Bronchial epithelial cell (primary cell): ENCODE measurements at regions not wholly inside any gene's neighbourhood (a gene's known extent, or its start where the extent isn't known, plus 50 kb on each side); places are given as distances from the start of the nearest gene placed in this dataset.

ENCODE experiments used
- DNase-seq: peaks from one replicate; pipeline ENCODE4 v3.0.0-alpha.2; 2010; ENCODE audit warnings: low read depth
- FAIRE-seq: peaks from 2 replicates; lab custom pipeline; 2011; peaks lifted over from hg19 to GRCh38; lab: Jason Lieb, UNC
- H3K27me3 ChIP-seq: 2 replicates; pipeline ENCODE4 v1.5.1; 2011; ENCODE audit warnings: low read length; ENCODE audit not compliant: control insufficient read depth, insufficient read depth
- H3K36me3 ChIP-seq: 2 replicates; pipeline ENCODE4 v1.5.1; 2011; ENCODE audit warnings: low read length; ENCODE audit not compliant: control insufficient read depth, insufficient read depth
- H3K4me3 ChIP-seq: 2 replicates; pipeline ENCODE4 v1.5.1; 2011; ENCODE audit warnings: mild to moderate bottlenecking, low read depth, low read length, control low read depth
- TF ChIP-seq, protein P1 (sequence below): IDR thresholded peaks from 2 replicates; pipeline ENCODE4 v1.5.1; 2011; ENCODE audit warnings: mild to moderate bottlenecking, moderate library complexity, low read length, control low read depth, inconsistent platforms; ENCODE audit not compliant: insufficient read depth, severe bottlenecking

DNA sequence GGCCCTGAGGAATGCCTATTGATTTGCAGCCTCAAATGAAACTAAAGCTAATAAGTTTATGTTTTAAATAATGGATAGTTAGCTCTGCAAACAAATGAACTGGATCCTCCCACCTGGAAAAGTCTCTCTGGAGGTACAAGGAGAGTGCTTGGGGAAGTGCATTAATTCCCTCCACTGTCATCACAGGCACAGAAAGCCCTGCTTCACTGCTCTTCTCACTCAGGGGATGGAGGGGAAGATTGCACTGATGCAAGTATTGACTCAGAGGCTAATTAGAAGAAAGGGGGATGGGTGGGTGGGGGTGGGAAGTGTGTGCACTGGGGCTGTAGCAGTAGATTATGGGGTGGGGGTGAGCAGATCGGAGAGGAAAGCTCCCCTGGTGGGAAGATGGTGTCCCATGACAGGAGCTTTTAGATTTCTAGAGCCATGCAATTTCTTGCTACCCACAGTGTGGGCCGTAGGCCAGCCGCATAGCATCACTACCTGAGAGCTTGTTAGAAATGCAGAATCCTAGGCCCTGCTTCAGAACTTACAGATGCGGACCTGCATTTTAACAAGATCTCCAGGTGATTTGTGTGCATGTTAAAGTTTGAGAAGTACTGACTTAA lies 163.9 kb downstream of the HIPK3 start:
- FAIRE-seq (no peak), DNase-seq (no peak)
- TF ChIP-seq, protein P1, sequence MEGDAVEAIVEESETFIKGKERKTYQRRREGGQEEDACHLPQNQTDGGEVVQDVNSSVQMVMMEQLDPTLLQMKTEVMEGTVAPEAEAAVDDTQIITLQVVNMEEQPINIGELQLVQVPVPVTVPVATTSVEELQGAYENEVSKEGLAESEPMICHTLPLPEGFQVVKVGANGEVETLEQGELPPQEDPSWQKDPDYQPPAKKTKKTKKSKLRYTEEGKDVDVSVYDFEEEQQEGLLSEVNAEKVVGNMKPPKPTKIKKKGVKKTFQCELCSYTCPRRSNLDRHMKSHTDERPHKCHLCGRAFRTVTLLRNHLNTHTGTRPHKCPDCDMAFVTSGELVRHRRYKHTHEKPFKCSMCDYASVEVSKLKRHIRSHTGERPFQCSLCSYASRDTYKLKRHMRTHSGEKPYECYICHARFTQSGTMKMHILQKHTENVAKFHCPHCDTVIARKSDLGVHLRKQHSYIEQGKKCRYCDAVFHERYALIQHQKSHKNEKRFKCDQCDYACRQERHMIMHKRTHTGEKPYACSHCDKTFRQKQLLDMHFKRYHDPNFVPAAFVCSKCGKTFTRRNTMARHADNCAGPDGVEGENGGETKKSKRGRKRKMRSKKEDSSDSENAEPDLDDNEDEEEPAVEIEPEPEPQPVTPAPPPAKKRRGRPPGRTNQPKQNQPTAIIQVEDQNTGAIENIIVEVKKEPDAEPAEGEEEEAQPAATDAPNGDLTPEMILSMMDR: no peak
- Histone ChIP-seq H3K4me3 (no peak overlapping the region), H3K27me3 (no peaks in the 10 kb centered on the region), H3K36me3 (no peaks in the 10 kb centered on the region)

- TF ChIP-seq, protein P1: no peak
- no peak for FAIRE-seq
- Histone ChIP-seq H3K27me3 (no peaks in the 10 kb centered on the region), H3K36me3 (no peaks in the 10 kb centered on the region), H3K4me3 (no peak overlapping the region)
- no peak for DNase-seq
These were observed 162.7 kb downstream of the HIPK3 start for GRCh38 chr11:33419924-33420323.

- no peaks in the 10 kb centered on the region for H3K36me3 ChIP-seq
- FAIRE-seq (no peak), DNase-seq (no peak)
- TF ChIP-seq, protein P1: no peak
- H3K4me3 ChIP-seq: no peak overlapping the region
- no peaks in the 10 kb centered on the region for H3K27me3 ChIP-seq
These were observed 159.9 kb downstream of the HIPK3 start for GRCh38 chr11:33417121-33417520.

GRCh38 chr11:33413301-33413700 lies 156.1 kb downstream of the HIPK3 start:
- Histone ChIP-seq H3K4me3 (no peak overlapping the region), H3K36me3 (no peaks in the 10 kb centered on the region), H3K27me3 (no peaks in the 10 kb centered on the region)
- DNase-seq: no peak
- no peak for FAIRE-seq
- TF ChIP-seq, protein P1: no peak

DNA sequence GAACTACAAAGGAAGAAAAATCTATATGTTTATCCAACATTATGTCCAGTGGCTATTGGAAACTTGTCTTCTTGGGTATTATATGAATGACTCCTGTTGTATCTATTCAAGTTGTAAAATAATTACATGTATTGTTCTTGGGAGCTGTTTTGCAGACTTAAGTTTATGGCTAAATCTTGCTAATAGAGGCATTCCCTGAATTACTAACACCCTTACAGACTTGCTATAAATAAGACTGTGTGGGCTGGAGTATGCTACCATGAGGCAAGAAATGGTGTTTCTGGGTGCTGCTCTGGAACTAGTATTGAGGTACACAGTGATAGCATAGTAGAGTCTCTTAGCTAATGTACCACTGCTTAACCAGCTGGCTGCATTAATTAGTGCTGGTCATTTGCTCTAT lies 155.1 kb downstream of the HIPK3 start:
- DNase-seq: no peak
- FAIRE-seq: no peak
- Histone ChIP-seq H3K4me3 (no peak overlapping the region), H3K27me3 (no peaks in the 10 kb centered on the region), H3K36me3 (no peaks in the 10 kb centered on the region)
- TF ChIP-seq, protein P1: no peak

GRCh38 chr11:33411751-33412150 lies 154.6 kb downstream of the HIPK3 start:
- no peak for DNase-seq
- no peak for FAIRE-seq
- H3K27me3 ChIP-seq: no peaks in the 10 kb centered on the region
- H3K36me3 ChIP-seq: no peaks in the 10 kb centered on the region
- H3K4me3 ChIP-seq: no peak overlapping the region
- TF ChIP-seq, protein P1: no peak
